ENCODE measurements at regions not wholly inside any gene's neighbourhood (a gene's known extent, or its start where the extent isn't known, plus 50 kb on each side); places are given as distances from the start of the nearest gene placed in this dataset.

GRCh38 chr1:221598122-221598521 lies 143.8 kb downstream of the DUSP10 start:
- H3K4me3 ChIP-seq (replicated peaks; ENCODE audit: insufficient read depth, low read length), result no peak overlapping the region
- TF ChIP-seq POLR2AphosphoS5 (IDR thresholded peaks at IDR 0.05; ENCODE audit: low read depth) (no peak), REST (IDR thresholded peaks at IDR 0.05; ENCODE audit: insufficient replicate concordance, low read depth) (no peak), SPI1 (IDR thresholded peaks at IDR 0.05; ENCODE audit: borderline replicate concordance, low read depth) (no peak), GABPA (IDR thresholded peaks at IDR 0.05; ENCODE audit: low read depth) (no peak), CTCF (IDR thresholded peaks at IDR 0.05; ENCODE audit: insufficient read depth, low read length) (no peak)
- no peak overlapping the region for H3K27ac ChIP-seq (replicated peaks)
- no peaks in the 10 kb centered on the region for H3K27me3 ChIP-seq (ENCODE audit: insufficient read depth, poor library complexity, severe bottlenecking)
- DNase-seq (ENCODE audit: low read depth in 1 of 2, low spot score in 1 of 2), result no peak

- no peaks in the 10 kb centered on the region for H3K27me3 ChIP-seq (ENCODE audit: insufficient read depth, poor library complexity, severe bottlenecking)
- H3K4me3 ChIP-seq (replicated peaks; ENCODE audit: insufficient read depth, low read length), result no peak overlapping the region
- no peak for DNase-seq (ENCODE audit: low read depth in 1 of 2, low spot score in 1 of 2)
- TF ChIP-seq CTCF (IDR thresholded peaks at IDR 0.05; ENCODE audit: insufficient read depth, low read length) (no peak), GABPA (IDR thresholded peaks at IDR 0.05; ENCODE audit: low read depth) (no peak), REST (IDR thresholded peaks at IDR 0.05; ENCODE audit: insufficient replicate concordance, low read depth) (no peak), POLR2AphosphoS5 (IDR thresholded peaks at IDR 0.05; ENCODE audit: low read depth) (no peak)
- no peak overlapping the region for H3K27ac ChIP-seq (replicated peaks)
Observed at GRCh38 chr1:221601166-221601565, 140.7 kb downstream of the DUSP10 start.

DNA sequence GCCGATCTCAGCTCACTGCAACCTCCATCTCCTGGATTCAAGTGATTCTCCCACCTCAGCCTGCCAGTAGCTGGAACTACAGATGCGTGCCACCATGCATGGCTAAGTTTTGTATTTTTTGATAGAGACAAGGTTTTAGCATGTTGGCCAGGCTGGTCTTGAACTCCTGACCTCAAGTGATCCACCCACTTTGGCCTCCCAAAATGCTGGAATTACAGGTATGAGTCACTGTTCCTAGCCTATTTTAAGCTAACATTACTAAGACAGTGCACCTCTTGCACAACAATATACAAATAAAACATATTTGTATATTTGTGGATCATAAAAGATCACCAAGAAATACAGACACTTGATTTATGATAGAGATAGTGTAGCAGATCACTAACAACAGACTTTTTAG lies 139.1 kb downstream of the DUSP10 start:
- Histone ChIP-seq H3K27me3 (ENCODE audit: insufficient read depth, poor library complexity, severe bottlenecking) (no peaks in the 10 kb centered on the region), H3K4me3 (replicated peaks; ENCODE audit: insufficient read depth, low read length) (no peak overlapping the region), H3K27ac (replicated peaks) (no peak overlapping the region)
- TF ChIP-seq GABPA (IDR thresholded peaks at IDR 0.05; ENCODE audit: low read depth) (no peak), SPI1 (IDR thresholded peaks at IDR 0.05; ENCODE audit: borderline replicate concordance, low read depth) (no peak), REST (IDR thresholded peaks at IDR 0.05; ENCODE audit: insufficient replicate concordance, low read depth) (no peak), POLR2AphosphoS5 (IDR thresholded peaks at IDR 0.05; ENCODE audit: low read depth) (no peak), CTCF (IDR thresholded peaks at IDR 0.05; ENCODE audit: insufficient read depth, low read length) (no peak)
- DNase-seq (ENCODE audit: low read depth in 1 of 2, low spot score in 1 of 2), result no peak
